CD4-positive, alpha-beta T cell treated with Interleukin-6 at 100 ng/mL for 8 hours (primary cell): ENCODE measurements at regions not wholly inside any gene's neighbourhood (a gene's known extent, or its start where the extent isn't known, plus 50 kb on each side); places are given as distances from the start of the nearest gene placed in this dataset.
"Not testable (repeated sequence)": the region's sequence is repeated elsewhere in the genome, so short reads cannot be mapped to it uniquely, and the experiment has no call there.

Experiments used
- DNase-seq: peaks from one replicate; pipeline ENCODE4 v3.0.0-alpha.2; 2020; ENCODE audit warnings: mixed read lengths, low spot score

GRCh38 chr6:146985111-146985510 lies 219.1 kb upstream of the STXBP5 start:
- DNase-seq: no peak

- no peak for DNase-seq
These were observed 218.3 kb upstream of the STXBP5 start for GRCh38 chr6:146985966-146986365.

- DNase-seq: not testable (repeated sequence)
These were observed 216.3 kb upstream of the STXBP5 start for GRCh38 chr6:146987938-146988337.

GRCh38 chr6:146989860-146990259 lies 214.4 kb upstream of the STXBP5 start:
- no peak for DNase-seq

GRCh38 chr6:146990284-146990683 lies 213.9 kb upstream of the STXBP5 start:
- no peak for DNase-seq

- DNase-seq: no peak
These were observed 213.1 kb upstream of the STXBP5 start for GRCh38 chr6:146990821-146991798.

- DNase-seq: no peak
These were observed 207.2 kb upstream of the STXBP5 start for GRCh38 chr6:146997062-146997461.

- DNase-seq: no peak
These were observed 204.5 kb upstream of the STXBP5 start for GRCh38 chr6:146999766-147000165.

GRCh38 chr6:147000545-147001488 lies 203.4 kb upstream of the STXBP5 start:
- DNase-seq: no peak

GRCh38 chr6:147001621-147002020 lies 202.6 kb upstream of the STXBP5 start:
- no peak for DNase-seq

- DNase-seq: no peak
These were observed 201.0 kb upstream of the STXBP5 start for GRCh38 chr6:147003186-147003585.

- DNase-seq: no peak
These were observed 198.7 kb upstream of the STXBP5 start for GRCh38 chr6:147005499-147005898.

GRCh38 chr6:147007441-147007840 lies 196.8 kb upstream of the STXBP5 start:
- DNase-seq: no peak

- no peak for DNase-seq
These were observed 194.9 kb upstream of the STXBP5 start for GRCh38 chr6:147009358-147009757.

GRCh38 chr6:147015674-147016073 lies 188.5 kb upstream of the STXBP5 start:
- DNase-seq: no peak

GRCh38 chr6:147016440-147016839 lies 187.8 kb upstream of the STXBP5 start:
- no peak for DNase-seq

- no peak for DNase-seq
These were observed 187.1 kb upstream of the STXBP5 start for GRCh38 chr6:147017153-147017552.

GRCh38 chr6:147019001-147019400 lies 185.2 kb upstream of the STXBP5 start:
- no peak for DNase-seq

GRCh38 chr6:147022041-147022440 lies 182.2 kb upstream of the STXBP5 start:
- no peak for DNase-seq

GRCh38 chr6:147023148-147023547 lies 181.1 kb upstream of the STXBP5 start:
- no peak for DNase-seq

GRCh38 chr6:147023581-147023980 lies 180.6 kb upstream of the STXBP5 start:
- no peak for DNase-seq

- DNase-seq: no peak
These were observed 174.3 kb upstream of the STXBP5 start for GRCh38 chr6:147029923-147030322.

GRCh38 chr6:147033267-147033666 lies 170.9 kb upstream of the STXBP5 start:
- DNase-seq: no peak
